OCI-LY3 (cell line): ENCODE measurements at regions not wholly inside any gene's neighbourhood (a gene's known extent, or its start where the extent isn't known, plus 50 kb on each side); places are given as distances from the start of the nearest gene placed in this dataset.
"Not testable (repeated sequence)": the region's sequence is repeated elsewhere in the genome, so short reads cannot be mapped to it uniquely, and the experiment has no call there.

ENCODE experiments used
- H2AFZ ChIP-seq: fragments of 200-600, 300-600 bp; shearing (Covaris generic); 2 replicates; pipeline ENCODE4 v1.6.0; 2014; ENCODE audit warnings: antibody characterized with exemption, low read depth, low read length
- H3K27ac ChIP-seq: fragments of 200-600, 300-600 bp; sonication (generic); 2 replicates; pipeline ENCODE4 v1.5.1; 2014; ENCODE audit warnings: mild to moderate bottlenecking, low read length, moderate library complexity, mixed read lengths
- H3K27me3 ChIP-seq: fragments of 200-600, 300-600 bp; sonication (generic); 2 replicates; pipeline ENCODE4 v1.6.1; 2014; ENCODE audit warnings: low read depth, low read length, mixed read lengths
- H3K36me3 ChIP-seq: fragments of 200-600, 300-600 bp; sonication (generic); replicated peaks from 2 replicates; pipeline ENCODE3; 2014; ENCODE audit warnings: low read depth, low read length, mixed read lengths
- H3K4me1 ChIP-seq: fragments of 300-600, 200-600 bp; sonication (generic); 2 replicates; pipeline ENCODE4 v1.6.1; 2014; ENCODE audit warnings: low read length, mixed read lengths
- H3K4me2 ChIP-seq: fragments of 200-600, 300-600 bp; sonication (generic); 2 replicates; pipeline ENCODE4 v1.6.1; 2014; ENCODE audit warnings: low read length, mixed read lengths
- H3K4me3 ChIP-seq: fragments of 300-600, 200-600 bp; sonication (generic); 2 replicates; pipeline ENCODE4 v1.5.1; 2014; ENCODE audit warnings: antibody characterized with exemption, mild to moderate bottlenecking, low read length, moderate library complexity
- H3K79me2 ChIP-seq: fragments of 300-600, 200-600 bp; shearing (Covaris generic); 2 replicates; pipeline ENCODE4 v1.6.1; 2014; ENCODE audit warnings: mild to moderate bottlenecking, low read length, mixed read lengths
- H3K9ac ChIP-seq: fragments of 300-600, 200-600 bp; shearing (Covaris generic); 2 replicates; pipeline ENCODE4 v1.6.0; 2014; ENCODE audit warnings: mild to moderate bottlenecking, low read length, moderate library complexity
- H3K9me3 ChIP-seq: fragments of 200-600, 300-600 bp; shearing (Covaris generic); 2 replicates; pipeline ENCODE4 v1.6.1; 2014; ENCODE audit warnings: low read length, mixed read lengths; ENCODE audit not compliant: insufficient read depth
- H4K20me1 ChIP-seq: fragments of 200-600, 300-600 bp; sonication (generic); 2 replicates; pipeline ENCODE4 v1.6.1; 2016; ENCODE audit warnings: low read length, mixed read lengths; ENCODE audit not compliant: insufficient read depth
- CTCF ChIP-seq: fragments of 200-600, 300-600 bp; sonication (generic); IDR thresholded peaks from 2 replicates; pipeline ENCODE4 v1.5.1; 2014; ENCODE audit warnings: antibody characterized with exemption, low read length, low read depth
- EZH2phosphoT487 ChIP-seq: fragments of 200-600 bp; shearing (Covaris generic); IDR thresholded peaks from 2 replicates; pipeline ENCODE4 v1.6.1; 2018; ENCODE audit warnings: antibody characterized with exemption, mixed run types, low read depth

GRCh38 chr14:25308244-25308643 is 258.3 kb upstream of the STXBP6 start:
- no peak overlapping the region for H3K27ac ChIP-seq
- no peaks in the 10 kb centered on the region for H3K79me2 ChIP-seq
- no peak overlapping the region for H2AFZ ChIP-seq
- no peaks in the 10 kb centered on the region for H3K4me1 ChIP-seq
- H3K4me2 ChIP-seq: no peak overlapping the region
- H3K4me3 ChIP-seq: no peak overlapping the region
- no peaks in the 10 kb centered on the region for H3K9me3 ChIP-seq
- no peaks in the 10 kb centered on the region for H3K36me3 ChIP-seq
- TF ChIP-seq EZH2phosphoT487 (no peak), CTCF (no peak)
- H3K27me3 ChIP-seq: no peaks in the 10 kb centered on the region
- H4K20me1 ChIP-seq: no peaks in the 10 kb centered on the region
- H3K9ac ChIP-seq: no peak overlapping the region

- Histone ChIP-seq H3K27ac (no peak overlapping the region), H3K36me3 (no peaks in the 10 kb centered on the region), H3K79me2 (no peaks in the 10 kb centered on the region), H3K27me3 (no peaks in the 10 kb centered on the region), H3K4me2 (no peak overlapping the region), H3K4me1 (no peaks in the 10 kb centered on the region), H4K20me1 (no peaks in the 10 kb centered on the region), H2AFZ (no peak overlapping the region), H3K9ac (no peak overlapping the region), H3K4me3 (no peak overlapping the region), H3K9me3 (no peaks in the 10 kb centered on the region)
- TF ChIP-seq CTCF (no peak), EZH2phosphoT487 (no peak)
Measured at GRCh38 chr14:25303934-25304333, 254.0 kb upstream of the STXBP6 start.

GRCh38 chr14:25298238-25298637 is 248.3 kb upstream of the STXBP6 start:
- no peaks in the 10 kb centered on the region for H3K27me3 ChIP-seq
- no peak for TF ChIP-seq CTCF
- no peak for TF ChIP-seq EZH2phosphoT487
- H3K9ac ChIP-seq: no peak overlapping the region

GRCh38 chr14:25290154-25290553 is 240.2 kb upstream of the STXBP6 start:
- not testable (repeated sequence) for H3K4me1 ChIP-seq, H3K27me3 ChIP-seq, H3K9ac ChIP-seq, H2AFZ ChIP-seq, H3K4me2 ChIP-seq, H3K27ac ChIP-seq, H3K4me3 ChIP-seq, H4K20me1 ChIP-seq, H3K36me3 ChIP-seq, H3K79me2 ChIP-seq, H3K9me3 ChIP-seq

More at GRCh38 chr14:25298238-25298637, 248.3 kb upstream of the STXBP6 start:
- Histone ChIP-seq H2AFZ (no peak overlapping the region), H3K4me2 (no peak overlapping the region), H3K36me3 (no peaks in the 10 kb centered on the region), H4K20me1 (no peaks in the 10 kb centered on the region), H3K9me3 (no peaks in the 10 kb centered on the region), H3K79me2 (no peaks in the 10 kb centered on the region), H3K27ac (no peak overlapping the region), H3K4me1 (no peaks in the 10 kb centered on the region), H3K4me3 (no peak overlapping the region)

DNA sequence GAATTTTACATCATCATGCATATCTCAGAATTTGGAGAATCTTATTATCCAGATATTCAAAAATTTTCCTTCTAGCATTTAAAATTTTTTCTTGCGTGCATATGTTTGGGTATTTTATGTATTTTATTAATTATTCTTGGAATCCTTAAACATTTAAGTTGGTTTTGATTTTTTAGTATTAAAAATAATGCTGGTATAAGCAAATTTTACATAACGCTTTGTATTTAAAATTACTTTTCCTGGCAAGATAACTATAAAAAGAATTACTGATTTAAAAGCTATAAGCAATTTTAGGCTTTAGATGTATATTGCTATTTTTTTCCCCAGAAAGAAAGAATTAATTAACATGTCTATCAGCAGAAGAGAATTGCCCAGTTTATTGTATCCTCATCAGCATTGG is 224.6 kb upstream of the STXBP6 start:
- no peak overlapping the region for H3K9ac ChIP-seq
- no peaks in the 10 kb centered on the region for H4K20me1 ChIP-seq
- no peaks in the 10 kb centered on the region for H3K79me2 ChIP-seq
- H3K4me3 ChIP-seq: no peak overlapping the region
- no peak overlapping the region for H3K4me2 ChIP-seq
- no peaks in the 10 kb centered on the region; the same call in 1 of the 2 replicates for H3K27me3 ChIP-seq
- no peaks in the 10 kb centered on the region for H3K36me3 ChIP-seq
- no peaks in the 10 kb centered on the region for H3K4me1 ChIP-seq
- TF ChIP-seq CTCF (no peak), EZH2phosphoT487 (no peak)
- H2AFZ ChIP-seq: no peak overlapping the region
- H3K9me3 ChIP-seq: no peaks in the 10 kb centered on the region
- no peak overlapping the region for H3K27ac ChIP-seq
